ENCODE measurements at regions not wholly inside any gene's neighbourhood (a gene's known extent, or its start where the extent isn't known, plus 50 kb on each side); places are given as distances from the start of the nearest gene placed in this dataset.

- no peak for DNase-seq
These were observed 346.1 kb downstream of the DIRAS2 start for GRCh38 chr9:90296539-90296938.

- DNase-seq, result no peak
These were observed 342.7 kb downstream of the DIRAS2 start for GRCh38 chr9:90299968-90300367.

GRCh38 chr9:90300611-90301276, 341.9 kb downstream of the DIRAS2 start:
- DNase-seq, result no peak

- DNase-seq, result no peak
These were observed 341.4 kb downstream of the DIRAS2 start for GRCh38 chr9:90301277-90301653.

GRCh38 chr9:90303655-90304054, 339.0 kb downstream of the DIRAS2 start:
- DNase-seq, result no peak

- no peak for DNase-seq
These were observed 336.5 kb downstream of the DIRAS2 start for GRCh38 chr9:90306158-90306557.

- no peak for DNase-seq
These were observed 335.3 kb downstream of the DIRAS2 start for GRCh38 chr9:90307167-90307833.

- DNase-seq, result no peak
These were observed 334.7 kb downstream of the DIRAS2 start for GRCh38 chr9:90307891-90308290.

GRCh38 chr9:90308691-90309090, 333.9 kb downstream of the DIRAS2 start:
- no peak for DNase-seq

GRCh38 chr9:90309809-90310520, 332.7 kb downstream of the DIRAS2 start:
- no peak for DNase-seq

GRCh38 chr9:90310521-90310876, 332.1 kb downstream of the DIRAS2 start:
- DNase-seq, result no peak

GRCh38 chr9:90311811-90312210, 330.8 kb downstream of the DIRAS2 start:
- DNase-seq, result no peak

- DNase-seq, result no peak
These were observed 320.3 kb downstream of the DIRAS2 start for GRCh38 chr9:90322296-90322695.

GRCh38 chr9:90325913-90326653, 316.5 kb downstream of the DIRAS2 start:
- DNase-seq, result no peak

- no peak for DNase-seq
These were observed 312.4 kb downstream of the DIRAS2 start for GRCh38 chr9:90330231-90330630.

- no peak for DNase-seq
These were observed 310.6 kb downstream of the DIRAS2 start for GRCh38 chr9:90331826-90332575.

GRCh38 chr9:90333226-90333625, 309.4 kb downstream of the DIRAS2 start:
- no peak for DNase-seq

- no peak for DNase-seq
These were observed 302.2 kb downstream of the DIRAS2 start for GRCh38 chr9:90340421-90340820.

- DNase-seq, result no peak
These were observed 300.0 kb downstream of the DIRAS2 start for GRCh38 chr9:90342607-90343006.

- DNase-seq, result no peak
These were observed 299.3 kb downstream of the DIRAS2 start for GRCh38 chr9:90343366-90343765.

GRCh38 chr9:90343991-90344390, 298.6 kb downstream of the DIRAS2 start:
- no peak for DNase-seq

GRCh38 chr9:90365666-90366065, 277.0 kb downstream of the DIRAS2 start:
- no peak for DNase-seq

- DNase-seq, result no peak
These were observed 274.4 kb downstream of the DIRAS2 start for GRCh38 chr9:90368241-90368640.
